Upper lobe of right lung (tissue), 1 donor: ENCODE measurements at regions not wholly inside any gene's neighbourhood (a gene's known extent, or its start where the extent isn't known, plus 50 kb on each side); places are given as distances from the start of the nearest gene placed in this dataset.

Experiments used
- ATAC-seq: fragments of 200-7000 bp; cut with Tn5 transposase; one replicate; pipeline ENCODE4 v1.9.1; 2020; ENCODE audit warnings: mild to moderate bottlenecking, moderate library complexity
- DNase-seq: peaks from one replicate; pipeline ENCODE4 v3.0.0-alpha.2; 2020
- H3K27ac ChIP-seq: fragments of 200-600 bp; one replicate; pipeline ENCODE4 v1.8.0; 2022
- H3K27me3 ChIP-seq: fragments of 200-600 bp; one replicate; pipeline ENCODE4 v1.8.0; 2022; ENCODE audit warnings: mild to moderate bottlenecking
- H3K36me3 ChIP-seq: fragments of 200-600 bp; one replicate; pipeline ENCODE4 v1.8.0; 2022
- H3K4me1 ChIP-seq: fragments of 200-600 bp; one replicate; pipeline ENCODE4 v1.8.0; 2022
- H3K4me3 ChIP-seq: fragments of 200-600 bp; one replicate; pipeline ENCODE4 v1.8.0; 2022; ENCODE audit warnings: mild to moderate bottlenecking
- H3K9me3 ChIP-seq: fragments of 200-600 bp; one replicate; pipeline ENCODE4 v1.8.0; 2022
- intact Hi-C: fragments of 100-400 bp; cut with DNase I; formaldehyde crosslinking; loops from one replicate; pipeline ENCODE4 v1.11.0; 2022
- TF ChIP-seq, protein P1 (sequence below): fragments of 200-600 bp; IDR thresholded peaks from one replicate; pipeline ENCODE4 v1.8.0; 2022; ENCODE audit warnings: antibody characterized with exemption
- donor health status: DM: no; HTN: yes; CAD: no; lungs with severe emphysema.

DNA sequence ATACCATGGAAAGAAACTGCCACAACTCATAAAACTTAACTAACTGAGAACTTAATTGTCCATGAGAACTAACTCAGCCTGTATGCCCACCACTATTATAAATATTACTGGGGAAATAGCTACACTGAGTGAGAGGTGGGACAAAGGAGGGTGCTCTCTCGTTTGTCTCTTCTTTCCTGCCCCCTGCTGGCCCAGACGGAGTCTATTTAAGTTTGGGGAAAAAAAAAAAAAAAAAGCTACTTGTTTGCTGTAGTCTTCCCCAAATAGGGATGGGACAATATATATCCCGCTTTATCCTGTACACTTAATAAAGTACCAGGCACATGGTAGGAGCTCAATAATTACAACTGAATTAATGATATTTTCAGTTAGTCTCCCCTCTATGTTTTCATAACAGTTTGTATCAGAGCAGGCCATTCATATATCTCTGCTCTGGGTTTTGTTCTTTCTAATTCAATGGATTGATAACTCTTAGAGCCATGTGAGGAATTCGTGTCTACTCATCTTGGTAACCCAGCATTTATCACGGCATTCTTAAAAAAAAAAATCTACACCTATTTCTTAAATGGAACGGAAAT lies 647.6 kb upstream of the PKDCC start:
- Histone ChIP-seq H3K9me3 (no peaks in the 10 kb centered on the region), H3K27me3 (no peaks in the 10 kb centered on the region), H3K27ac (no peak overlapping the region), H3K4me3 (no peak overlapping the region), H3K4me1 (no peaks in the 10 kb centered on the region), H3K36me3 (no peaks in the 10 kb centered on the region)
- DNase-seq (no peak), ATAC-seq (peak; percentile 44)
- intact Hi-C loops = no loop called here
- TF ChIP-seq, protein P1, sequence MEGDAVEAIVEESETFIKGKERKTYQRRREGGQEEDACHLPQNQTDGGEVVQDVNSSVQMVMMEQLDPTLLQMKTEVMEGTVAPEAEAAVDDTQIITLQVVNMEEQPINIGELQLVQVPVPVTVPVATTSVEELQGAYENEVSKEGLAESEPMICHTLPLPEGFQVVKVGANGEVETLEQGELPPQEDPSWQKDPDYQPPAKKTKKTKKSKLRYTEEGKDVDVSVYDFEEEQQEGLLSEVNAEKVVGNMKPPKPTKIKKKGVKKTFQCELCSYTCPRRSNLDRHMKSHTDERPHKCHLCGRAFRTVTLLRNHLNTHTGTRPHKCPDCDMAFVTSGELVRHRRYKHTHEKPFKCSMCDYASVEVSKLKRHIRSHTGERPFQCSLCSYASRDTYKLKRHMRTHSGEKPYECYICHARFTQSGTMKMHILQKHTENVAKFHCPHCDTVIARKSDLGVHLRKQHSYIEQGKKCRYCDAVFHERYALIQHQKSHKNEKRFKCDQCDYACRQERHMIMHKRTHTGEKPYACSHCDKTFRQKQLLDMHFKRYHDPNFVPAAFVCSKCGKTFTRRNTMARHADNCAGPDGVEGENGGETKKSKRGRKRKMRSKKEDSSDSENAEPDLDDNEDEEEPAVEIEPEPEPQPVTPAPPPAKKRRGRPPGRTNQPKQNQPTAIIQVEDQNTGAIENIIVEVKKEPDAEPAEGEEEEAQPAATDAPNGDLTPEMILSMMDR = peak; percentile 19

DNA sequence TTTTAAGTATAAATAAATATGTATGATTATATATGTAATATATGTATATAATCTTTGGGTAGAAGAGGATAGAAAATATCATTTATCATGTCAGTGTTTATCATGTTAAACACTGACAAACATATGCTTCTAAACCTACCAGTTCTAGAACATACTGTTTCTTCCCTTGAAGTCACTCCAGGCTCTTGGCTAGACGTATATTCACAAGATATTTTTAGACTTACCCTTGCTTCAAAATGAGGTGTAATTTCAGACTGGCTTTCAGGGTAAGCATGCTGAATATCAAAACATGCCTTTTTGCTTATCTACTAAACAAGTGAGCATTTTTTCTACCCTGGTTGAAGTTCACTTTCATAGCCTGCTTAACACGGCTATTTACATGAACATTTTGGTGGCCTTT lies 642.4 kb upstream of the PKDCC start:
- H3K36me3 ChIP-seq = no peaks in the 10 kb centered on the region
- TF ChIP-seq, protein P1 = no peak
- no peak overlapping the region for H3K4me3 ChIP-seq
- H3K4me1 ChIP-seq = no peaks in the 10 kb centered on the region
- no peaks in the 10 kb centered on the region for H3K9me3 ChIP-seq
- H3K27ac ChIP-seq = no peak overlapping the region
- intact Hi-C loops = no loop called here
- ATAC-seq (no peak), DNase-seq (no peak)
- no peaks in the 10 kb centered on the region for H3K27me3 ChIP-seq

DNA sequence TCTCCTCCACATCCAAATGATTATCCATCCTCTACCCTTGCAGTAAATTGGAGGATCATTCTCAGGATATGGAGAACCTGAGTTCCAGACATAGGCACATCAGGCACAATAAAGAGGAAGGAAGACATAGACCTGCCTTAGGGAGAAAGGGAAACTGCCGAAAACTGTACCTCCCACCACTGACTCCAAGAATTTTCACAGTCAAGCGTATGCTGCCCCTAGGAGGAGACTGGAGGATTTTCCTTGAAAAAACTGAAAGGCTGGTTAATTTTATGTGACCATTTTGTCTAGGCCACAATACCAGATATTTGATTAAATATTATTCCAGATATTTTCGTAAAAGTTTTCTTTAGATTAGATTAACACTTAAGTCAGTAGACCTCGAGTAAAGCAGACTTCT lies 638.5 kb upstream of the PKDCC start:
- Histone ChIP-seq H3K4me3 (no peak overlapping the region), H3K27ac (no peak overlapping the region), H3K9me3 (no peaks in the 10 kb centered on the region), H3K27me3 (no peaks in the 10 kb centered on the region), H3K4me1 (no peaks in the 10 kb centered on the region), H3K36me3 (no peaks in the 10 kb centered on the region)
- TF ChIP-seq, protein P1 = no peak
- ATAC-seq (no peak), DNase-seq (no peak)
- intact Hi-C loops = no loop called here

DNA sequence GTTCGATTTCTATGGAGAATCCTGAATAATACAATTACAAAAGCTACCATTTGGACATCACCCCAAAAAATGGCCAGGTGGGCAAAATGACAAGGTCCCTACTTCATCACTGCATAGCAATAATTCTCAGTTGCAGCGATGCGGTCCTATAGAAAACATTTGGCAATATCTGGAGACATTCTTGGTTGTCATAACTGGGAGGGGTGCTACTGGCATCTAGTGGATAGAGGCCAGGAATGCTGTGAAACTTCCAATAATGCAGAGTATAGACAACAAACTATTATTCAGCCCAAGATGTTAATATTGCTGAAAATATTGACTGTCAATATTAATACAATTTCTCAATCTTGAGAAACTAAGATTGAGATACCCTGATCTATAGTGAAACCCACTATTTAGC lies 637.8 kb upstream of the PKDCC start:
- Histone ChIP-seq H3K27me3 (no peaks in the 10 kb centered on the region), H3K9me3 (no peaks in the 10 kb centered on the region), H3K27ac (no peak overlapping the region), H3K36me3 (no peaks in the 10 kb centered on the region), H3K4me1 (no peaks in the 10 kb centered on the region), H3K4me3 (no peak overlapping the region)
- intact Hi-C loops = no loop called here
- TF ChIP-seq, protein P1 = no peak
- no peak for ATAC-seq
- DNase-seq = no peak

DNA sequence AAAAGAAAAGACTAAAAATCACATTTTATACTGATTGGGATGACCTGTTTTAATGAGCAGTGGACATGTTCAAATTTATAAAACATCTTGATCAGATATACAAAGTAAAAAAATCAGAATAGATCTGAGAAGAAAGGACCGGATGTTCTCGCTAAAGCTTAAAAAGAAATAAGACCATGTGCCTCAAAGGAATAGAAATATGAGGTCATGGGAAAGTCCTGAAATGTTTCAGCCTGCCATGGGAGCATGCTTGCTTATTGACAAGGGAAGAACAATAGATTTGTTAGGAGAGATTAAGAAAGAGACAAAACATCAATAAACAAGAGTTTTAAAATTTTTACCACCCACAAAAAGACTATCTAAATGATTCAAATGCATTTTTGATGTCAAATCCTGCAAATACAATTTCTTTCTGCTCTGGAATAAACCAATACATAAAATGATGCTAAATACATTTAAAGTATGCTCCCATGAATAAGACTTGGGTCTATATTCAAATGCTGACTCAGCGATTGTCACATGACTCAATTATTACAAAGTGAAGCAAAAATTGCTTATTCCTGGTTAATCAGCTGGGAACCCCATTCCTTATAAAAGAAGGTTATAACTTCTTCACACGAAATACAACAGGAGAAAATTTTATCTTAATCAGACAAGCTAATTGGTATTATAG lies 633.9 kb upstream of the PKDCC start:
- no peak for DNase-seq

More for the DNA sequence above, 633.9 kb upstream of the PKDCC start:
- Histone ChIP-seq H3K27ac (no peak overlapping the region), H3K27me3 (no peaks in the 10 kb centered on the region), H3K4me3 (no peak overlapping the region), H3K9me3 (no peaks in the 10 kb centered on the region), H3K4me1 (no peaks in the 10 kb centered on the region), H3K36me3 (no peaks in the 10 kb centered on the region)
- intact Hi-C loops = no loop called here
- no peak for ATAC-seq
- TF ChIP-seq, protein P1 = no peak
